IMR-90 (cell line): ENCODE measurements at regions not wholly inside any gene's neighbourhood (a gene's known extent, or its start where the extent isn't known, plus 50 kb on each side); places are given as distances from the start of the nearest gene placed in this dataset.

ENCODE experiments used
- ATAC-seq: fragments of 200-7000 bp; cut with Tn5 transposase; 2 replicates; pipeline ENCODE4 v1.9.1; 2020; ENCODE audit warnings: low read depth, mild to moderate bottlenecking, moderate library complexity
- BruUV-seq: library from RNA; stranded (reverse); fragments of 400-500 nt; replicated peaks from 2 replicates; lab custom pipeline; 2021; lab: Mats Ljungman, UMichigan
- CTCF ChIA-PET: fragments of 300-600 bp; formaldehyde crosslinking; extraction: SDS; loops from one replicate; lab custom pipeline; 2021; ENCODE audit warnings: antibody characterized with exemption; lab: Yijun Ruan, JAX
- POLR2A ChIA-PET: fragments of 300-600 bp; sonication (Branson Sonifier 250); formaldehyde crosslinking; loops from one replicate; lab custom pipeline; 2022; ENCODE audit warnings: antibody characterized with exemption; ENCODE audit not compliant: unreplicated experiment; lab: Charles Lee
- DNase-seq: peaks from one replicate; pipeline ENCODE4 v3.0.0; 2013
- H2AFZ ChIP-seq: replicated peaks from 2 replicates; pipeline ENCODE3; 2013; ENCODE audit warnings: low read length, mild to moderate bottlenecking; ENCODE audit not compliant: poor library complexity
- H2AK5ac ChIP-seq: 2 replicates; pipeline ENCODE4 v1.6.1; 2013; ENCODE audit warnings: low read depth, low read length, inconsistent platforms
- H2AK9ac ChIP-seq: replicated peaks from 2 replicates; pipeline ENCODE3; 2013; ENCODE audit warnings: mild to moderate bottlenecking, low read depth, low read length, moderate library complexity; ENCODE audit not compliant: poor library complexity
- H2BK120ac ChIP-seq: 2 replicates; pipeline ENCODE4 v1.6.1; 2013; ENCODE audit warnings: low read depth, low read length, inconsistent platforms
- H2BK15ac ChIP-seq: 3 replicates; pipeline ENCODE4 v1.6.1; 2013; ENCODE audit warnings: low read depth, low read length, inconsistent platforms
- H2BK20ac ChIP-seq: 2 replicates; pipeline ENCODE4 v1.6.1; 2013; ENCODE audit warnings: low read depth, mild to moderate bottlenecking, inconsistent platforms, low read length, moderate library complexity
- H2BK5ac ChIP-seq: 2 replicates; pipeline ENCODE4 v1.6.1; 2013; ENCODE audit warnings: mild to moderate bottlenecking, low read depth, low read length, inconsistent platforms; ENCODE audit not compliant: poor library complexity, severe bottlenecking
- H3K14ac ChIP-seq: replicated peaks from 2 replicates; pipeline ENCODE4 v1.6.1; 2013; ENCODE audit warnings: low read depth, low read length, inconsistent platforms
- H3K18ac ChIP-seq: 2 replicates; pipeline ENCODE4 v1.6.1; 2013; ENCODE audit warnings: low read depth, low read length, control low read depth
- H3K23ac ChIP-seq: 2 replicates; pipeline ENCODE4 v1.6.1; 2013; ENCODE audit warnings: low read depth, low read length, inconsistent platforms
- H3K27ac ChIP-seq: 2 replicates; pipeline ENCODE4 v1.5.1; 2013; ENCODE audit warnings: mild to moderate bottlenecking, control low read depth, low read length; ENCODE audit not compliant: insufficient read depth
- H3K27me3 ChIP-seq: 2 replicates; pipeline ENCODE4 v1.6.1; 2013; ENCODE audit warnings: low read length; ENCODE audit not compliant: control insufficient read depth, insufficient read depth
- H3K36me3 ChIP-seq: 2 replicates; pipeline ENCODE4 v1.6.1; 2013; ENCODE audit warnings: low read length, mixed read lengths; ENCODE audit not compliant: control insufficient read depth, insufficient read depth
- H3K4ac ChIP-seq: 2 replicates; pipeline ENCODE4 v1.6.1; 2013; ENCODE audit warnings: low read depth, low read length, inconsistent platforms
- H3K4me1 ChIP-seq: 2 replicates; pipeline ENCODE4 v1.6.1; 2013; ENCODE audit warnings: low read length, mixed read lengths; ENCODE audit not compliant: control insufficient read depth, insufficient read depth
- H3K4me2 ChIP-seq: 2 replicates; pipeline ENCODE4 v1.6.1; 2013; ENCODE audit warnings: low read depth, mild to moderate bottlenecking, control low read depth, low read length, moderate library complexity
- H3K4me3 ChIP-seq: 2 replicates; pipeline ENCODE4 v1.5.1; 2013; ENCODE audit warnings: low read depth, mild to moderate bottlenecking, control low read depth, low read length, moderate library complexity; ENCODE audit not compliant: insufficient read depth
- H3K56ac ChIP-seq: 2 replicates; pipeline ENCODE4 v1.6.1; 2013; ENCODE audit warnings: low read length, inconsistent platforms; ENCODE audit not compliant: insufficient read depth; ENCODE audit errors: extremely low read depth
- H3K79me1 ChIP-seq, 2 experiments: 2 replicates each; pipeline ENCODE4 v1.6.1; 2013; ENCODE audit warnings: low read length in 2 of 2, inconsistent platforms in 1 of 2, low read depth in 1 of 2
- H3K9ac ChIP-seq: 2 replicates; pipeline ENCODE4 v1.6.1; 2013; ENCODE audit warnings: low read depth, low read length, control low read depth
- H3K9me1 ChIP-seq: 2 replicates; pipeline ENCODE4 v1.6.1; 2013; ENCODE audit warnings: low read length, inconsistent platforms; ENCODE audit not compliant: insufficient read depth
- H3K9me3 ChIP-seq: 2 replicates; pipeline ENCODE4 v1.6.1; 2013; ENCODE audit warnings: low read length; ENCODE audit not compliant: control insufficient read depth, insufficient read depth
- H4K20me1 ChIP-seq: 2 replicates; pipeline ENCODE4 v1.6.1; 2013; ENCODE audit warnings: low read length, inconsistent platforms; ENCODE audit not compliant: insufficient read depth
- H4K5ac ChIP-seq: 2 replicates; pipeline ENCODE4 v1.6.1; 2013; ENCODE audit warnings: mild to moderate bottlenecking, low read depth, low read length, control low read depth
- H4K8ac ChIP-seq, 2 experiments: 2 replicates each; pipeline ENCODE4 v1.6.1; 2013; ENCODE audit warnings: low read depth in 2 of 2, low read length in 2 of 2, control low read depth in 1 of 2, inconsistent platforms in 1 of 2
- H4K91ac ChIP-seq: 2 replicates; pipeline ENCODE4 v1.6.1; 2013; ENCODE audit warnings: low read depth, low read length, inconsistent platforms; ENCODE audit not compliant: insufficient read depth
- MAZ ChIP-seq: IDR thresholded peaks from 2 replicates; pipeline ENCODE4 v1.6.1; 2012; ENCODE audit warnings: low read depth, mild to moderate bottlenecking, low read length, improper control_type of control experiment, moderate library complexity, borderline replicate concordance
- NFE2L2 ChIP-seq: fragments of 150-350 bp; IDR thresholded peaks from 2 replicates; pipeline ENCODE4 v1.6.1; 2016; ENCODE audit warnings: low read depth, mild to moderate bottlenecking, low read length
- WGBS, 2 experiments: methylation state at CpG; one replicate each; pipeline versions ENCODE4 v1.1.5 to v1.1.7; 2013; ENCODE audit warnings: missing lambda C conversion rate in 2 of 2; ENCODE audit not compliant: insufficient read length in 1 of 2; ENCODE audit errors: extremely low coverage in 2 of 2; 5-methylcytosine and 5-hydroxymethylcytosine counted together
- dilution Hi-C: fragments of 300-500 bp; cut with HindIII; formaldehyde crosslinking; loops from one replicate; pipeline ENCODE4 v1.14.3; 2018; ENCODE audit warnings: low sequenced_read_pairs; ENCODE audit not compliant: unreplicated experiment
- in situ Hi-C: fragments of 300-500 bp; cut with MboI; formaldehyde crosslinking; loops from 3 replicates; pipeline ENCODE4 v1.14.3; 2019; ENCODE audit warnings: low sequenced_read_pairs, inconsistent platforms, mixed read lengths
- intact Hi-C: fragments of 100-400 bp; cut with micrococcal nuclease; formaldehyde crosslinking; loops from 2 replicates; pipeline ENCODE4 v1.10.0; 2022

GRCh38 chr3:117630885-117631284 lies 921.3 kb downstream of the TUSC7 start:
- no peak overlapping the region for H2AK5ac ChIP-seq
- no peak overlapping the region for H2AK9ac ChIP-seq
- H2BK15ac ChIP-seq, result no peak overlapping the region
- no peak overlapping the region for H3K23ac ChIP-seq
- H3K27ac ChIP-seq, result no peak overlapping the region
- peaks cover 10% of the 10 kb centered on the region for H3K4me1 ChIP-seq
- WGBS, 2 experiments, result no CpG with 5 or more reads among the region's 1 CpG
- H4K91ac ChIP-seq, result no peak overlapping the region
- no peaks in the 10 kb centered on the region for H3K36me3 ChIP-seq
- no peak overlapping the region for H2BK5ac ChIP-seq
- no TSS peak for BruUV-seq
- no peak overlapping the region for H3K4me2 ChIP-seq
- peak; percentile 35 for DNase-seq
- H3K9ac ChIP-seq, result no peak overlapping the region
- no peaks in the 10 kb centered on the region for H3K27me3 ChIP-seq
- H3K79me1 ChIP-seq, result no peaks in the 10 kb centered on the region
- in situ Hi-C loops (no loop called here), intact Hi-C loops (no loop called here), dilution Hi-C loops (no loop called here)
- no peak overlapping the region for H2BK120ac ChIP-seq
- ChIA-PET CTCF (interaction anchor here (1.1 kb wide), 1 partner anchor 13 kb away, joined by 4 read pairs; no protein-coding TSS in a partner anchor), POLR2A (no interaction called here)
- H4K8ac ChIP-seq, result no peak overlapping the region
- peak overlapping the region; percentile 1; the same call in 1 of the 2 replicates for H3K18ac ChIP-seq
- no peak overlapping the region for H3K4ac ChIP-seq
- no peak overlapping the region for H2AFZ ChIP-seq
- no peak overlapping the region for H3K14ac ChIP-seq
- no peaks in the 10 kb centered on the region for H4K20me1 ChIP-seq
- ATAC-seq, result peak; percentile 56
- no peak overlapping the region for H4K5ac ChIP-seq
- H2BK20ac ChIP-seq, result no peak overlapping the region
- H3K56ac ChIP-seq, result no peak overlapping the region
- H3K9me3 ChIP-seq, result no peaks in the 10 kb centered on the region
- no peaks in the 10 kb centered on the region; the same call in 1 of the 2 replicates for H3K9me1 ChIP-seq
- TF ChIP-seq NFE2L2 (no peak), MAZ (no peak)
- no peak overlapping the region for H3K4me3 ChIP-seq
